Muscle of leg (tissue), 3 donors: ENCODE measurements at regions not wholly inside any gene's neighbourhood (a gene's known extent, or its start where the extent isn't known, plus 50 kb on each side); places are given as distances from the start of the nearest gene placed in this dataset.

Experiments
- DNase-seq: peaks from one replicate; pipeline ENCODE4 v3.0.0; 2013
- H3K27ac ChIP-seq: one replicate; pipeline ENCODE4 v1.5.1; 2013; ENCODE audit warnings: mild to moderate bottlenecking, low read length, control low read depth
- H3K27me3 ChIP-seq: one replicate; pipeline ENCODE4 v1.6.1; 2013; ENCODE audit warnings: low read length; ENCODE audit not compliant: control insufficient read depth, insufficient read depth
- H3K36me3 ChIP-seq: one replicate; pipeline ENCODE4 v1.6.1; 2013; ENCODE audit warnings: low read length; ENCODE audit not compliant: control insufficient read depth, insufficient read depth
- H3K4me1 ChIP-seq: one replicate; pipeline ENCODE4 v1.6.1; 2013; ENCODE audit warnings: low read length; ENCODE audit not compliant: control insufficient read depth, insufficient read depth
- H3K4me3 ChIP-seq: one replicate; pipeline ENCODE4 v1.5.1; 2013; ENCODE audit warnings: low read length, control low read depth
- H3K9me3 ChIP-seq: replicated peaks from 2 replicates; pipeline ENCODE4 v1.6.1; 2013; ENCODE audit warnings: low read depth, low read length; ENCODE audit not compliant: control insufficient read depth
- WGBS: methylation state at CpG from one replicate; pipeline ENCODE4 v1.1.5; 2013; ENCODE audit warnings: missing lambda C conversion rate; ENCODE audit not compliant: insufficient coverage; 5-methylcytosine and 5-hydroxymethylcytosine counted together

GRCh38 chr2:47664817-47665216, 94.0 kb upstream of the KCNK12 start:
- 43% methylated on average over 3 of the region's 7 CpGs for WGBS
- Histone ChIP-seq H3K9me3 (no peaks in the 10 kb centered on the region), H3K27me3 (no peaks in the 10 kb centered on the region), H3K36me3 (no peaks in the 10 kb centered on the region), H3K27ac (no peak overlapping the region), H3K4me1 (no peaks in the 10 kb centered on the region), H3K4me3 (no peak overlapping the region)
- no peak for DNase-seq

DNA sequence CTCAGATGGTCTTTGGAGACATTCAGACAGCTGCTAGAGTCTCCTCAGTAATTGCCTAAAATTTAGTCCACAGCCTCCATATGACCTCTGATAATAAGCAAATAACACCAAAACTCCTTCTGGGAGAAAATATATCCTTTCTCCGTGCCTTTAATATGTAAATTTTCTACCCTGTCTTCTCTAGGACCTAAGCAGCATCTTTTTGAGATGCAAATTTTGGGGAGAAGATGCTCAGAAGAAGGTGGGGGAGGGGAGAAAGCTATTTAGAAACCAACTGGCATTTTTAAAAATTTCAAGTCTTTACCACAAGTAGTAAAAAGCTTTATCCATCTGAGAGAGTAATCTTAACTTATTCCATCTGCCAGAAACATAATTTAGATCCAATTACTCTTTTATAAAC, 91.8 kb upstream of the KCNK12 start:
- Histone ChIP-seq H3K36me3 (no peaks in the 10 kb centered on the region), H3K27ac (no peak overlapping the region), H3K9me3 (no peaks in the 10 kb centered on the region), H3K27me3 (no peaks in the 10 kb centered on the region), H3K4me1 (no peaks in the 10 kb centered on the region), H3K4me3 (no peak overlapping the region)
- no CpG with 5 or more reads among the region's 1 CpG for WGBS
- DNase-seq, result no peak

GRCh38 chr2:47661310-47661709, 90.5 kb upstream of the KCNK12 start:
- no peaks in the 10 kb centered on the region for H3K9me3 ChIP-seq
- no peak overlapping the region for H3K27ac ChIP-seq
- 88% methylated on average over 1 of the region's 6 CpGs for WGBS
- H3K4me3 ChIP-seq, result no peak overlapping the region
- H3K4me1 ChIP-seq, result no peaks in the 10 kb centered on the region
- no peaks in the 10 kb centered on the region for H3K27me3 ChIP-seq
- no peaks in the 10 kb centered on the region for H3K36me3 ChIP-seq
- DNase-seq, result no peak

DNA sequence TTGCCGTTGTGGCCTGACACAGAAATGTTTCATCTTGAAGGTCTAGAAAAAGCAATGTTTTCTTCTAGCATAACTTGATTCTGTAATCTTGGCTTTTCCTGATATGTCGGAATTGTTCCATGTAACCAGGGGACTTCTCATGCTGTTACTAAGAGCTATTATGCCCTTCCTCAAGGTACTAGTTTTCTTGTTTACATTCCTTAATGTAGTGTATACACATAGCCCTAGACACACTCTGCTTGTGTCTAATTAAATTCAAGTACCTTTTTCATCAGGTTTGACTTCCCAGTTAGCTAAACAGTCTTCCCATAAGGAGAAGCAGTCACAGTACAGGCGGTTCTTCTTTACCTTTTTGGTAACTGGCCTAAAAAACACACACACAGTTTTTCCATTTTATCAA, 89.4 kb upstream of the KCNK12 start:
- Histone ChIP-seq H3K4me3 (no peak overlapping the region), H3K4me1 (no peaks in the 10 kb centered on the region), H3K27me3 (no peaks in the 10 kb centered on the region), H3K27ac (no peak overlapping the region), H3K36me3 (no peaks in the 10 kb centered on the region), H3K9me3 (no peaks in the 10 kb centered on the region)
- WGBS, result 80% methylated on average over 1 of the region's 3 CpGs
- no peak for DNase-seq

GRCh38 chr2:47658646-47659320, 88.0 kb upstream of the KCNK12 start:
- H3K27ac ChIP-seq, result no peak overlapping the region
- H3K9me3 ChIP-seq, result no peaks in the 10 kb centered on the region
- H3K4me3 ChIP-seq, result no peak overlapping the region
- peaks cover 9% of the 10 kb centered on the region for H3K4me1 ChIP-seq
- 89% methylated on average over 4 of the region's 9 CpGs for WGBS
- no peaks in the 10 kb centered on the region for H3K36me3 ChIP-seq
- H3K27me3 ChIP-seq, result no peaks in the 10 kb centered on the region
- DNase-seq, result no peak

DNA sequence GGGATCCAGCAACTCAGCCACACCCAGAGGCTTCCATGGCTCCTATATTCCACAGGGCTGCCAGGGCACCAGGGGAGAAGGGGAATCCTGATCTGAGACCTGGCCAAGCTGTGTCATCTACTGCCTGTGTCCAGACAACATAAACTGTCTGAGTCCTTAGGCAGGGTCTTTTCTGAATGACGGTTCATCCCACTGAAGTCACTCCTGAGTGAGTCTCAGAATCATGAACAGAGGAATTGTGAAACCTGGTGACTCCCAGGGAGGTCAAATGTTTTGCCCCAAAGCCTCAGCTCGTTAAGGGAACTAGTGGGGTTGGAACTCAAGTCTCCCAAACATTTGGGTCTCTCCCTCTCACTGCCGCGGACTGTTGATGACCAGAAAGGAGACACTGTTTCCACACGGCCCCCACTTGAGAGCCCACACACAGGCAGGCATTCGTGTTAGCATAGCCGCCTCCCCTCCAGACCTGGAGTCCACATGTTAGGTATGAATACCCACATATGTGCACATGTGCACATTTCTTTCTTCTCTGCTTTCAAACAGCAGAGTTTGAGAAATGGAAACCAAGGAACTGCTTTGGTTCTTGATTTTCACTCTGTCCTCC, 87.2 kb upstream of the KCNK12 start:
- 62% methylated on average over 5 of the region's 7 CpGs for WGBS
- Histone ChIP-seq H3K9me3 (no peaks in the 10 kb centered on the region), H3K27me3 (no peaks in the 10 kb centered on the region)

DNA sequence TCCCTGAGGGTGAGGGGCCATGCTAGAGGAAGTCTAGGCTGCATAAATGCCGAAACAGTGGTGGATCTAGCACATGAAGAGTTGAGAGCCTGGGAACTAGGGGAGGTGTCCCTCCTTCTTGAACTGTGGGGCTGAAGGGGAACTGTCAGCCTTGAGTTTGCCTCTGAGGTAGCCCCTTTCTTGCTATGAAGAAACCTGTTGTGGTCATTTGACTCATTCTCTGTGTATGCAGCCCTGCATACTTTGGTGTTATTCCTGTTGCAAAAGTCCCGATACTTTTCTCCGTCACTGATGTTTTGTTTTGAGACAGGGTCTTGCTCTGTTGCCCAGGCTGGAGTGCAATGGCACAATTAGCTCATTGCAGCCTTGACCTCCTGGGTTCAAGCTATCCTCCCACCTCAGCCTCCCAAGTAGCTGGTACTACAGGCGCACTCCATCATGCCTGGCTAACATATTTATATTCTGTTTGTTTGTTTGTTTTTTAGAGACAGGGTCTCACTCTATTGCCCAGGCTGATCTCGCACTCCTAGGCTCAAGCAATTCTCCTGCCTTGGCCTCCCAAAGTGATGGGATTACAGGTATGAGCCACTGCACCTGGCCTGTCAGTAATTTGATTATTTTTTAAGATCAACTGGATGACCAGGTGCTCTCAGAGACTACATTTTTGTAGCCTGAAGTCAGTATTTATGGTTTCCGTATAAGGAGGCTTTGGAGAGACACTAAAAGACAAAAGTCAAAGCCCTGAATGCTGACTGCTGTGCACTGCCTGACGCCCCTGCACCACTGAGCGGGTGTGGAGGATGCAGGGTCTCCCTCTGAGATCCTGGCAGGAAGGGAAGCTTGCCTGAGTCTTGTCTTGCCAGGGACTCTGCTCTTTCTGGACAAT, 86.2 kb upstream of the KCNK12 start:
- Histone ChIP-seq H3K4me3 (no peak overlapping the region), H3K27me3 (no peaks in the 10 kb centered on the region), H3K36me3 (no peaks in the 10 kb centered on the region), H3K9me3 (no peaks in the 10 kb centered on the region), H3K4me1 (peaks cover 14% of the 10 kb centered on the region), H3K27ac (no peak overlapping the region)
- DNase-seq, result no peak
- WGBS, result 61% methylated on average over 7 of the region's 8 CpGs

More for the DNA sequence above, 87.2 kb upstream of the KCNK12 start:
- no peaks in the 10 kb centered on the region for H3K36me3 ChIP-seq
- H3K27ac ChIP-seq, result no peak overlapping the region
- H3K4me1 ChIP-seq, result peaks cover 12% of the 10 kb centered on the region
- H3K4me3 ChIP-seq, result no peak overlapping the region
- no peak for DNase-seq

GRCh38 chr2:47655563-47655880, 84.7 kb upstream of the KCNK12 start:
- Histone ChIP-seq H3K9me3 (no peaks in the 10 kb centered on the region), H3K27me3 (no peaks in the 10 kb centered on the region), H3K4me3 (no peak overlapping the region), H3K36me3 (no peaks in the 10 kb centered on the region), H3K27ac (no peak overlapping the region), H3K4me1 (peaks cover 14% of the 10 kb centered on the region)
- 86% methylated on average over 1 of the region's 2 CpGs for WGBS
- DNase-seq, result no peak

DNA sequence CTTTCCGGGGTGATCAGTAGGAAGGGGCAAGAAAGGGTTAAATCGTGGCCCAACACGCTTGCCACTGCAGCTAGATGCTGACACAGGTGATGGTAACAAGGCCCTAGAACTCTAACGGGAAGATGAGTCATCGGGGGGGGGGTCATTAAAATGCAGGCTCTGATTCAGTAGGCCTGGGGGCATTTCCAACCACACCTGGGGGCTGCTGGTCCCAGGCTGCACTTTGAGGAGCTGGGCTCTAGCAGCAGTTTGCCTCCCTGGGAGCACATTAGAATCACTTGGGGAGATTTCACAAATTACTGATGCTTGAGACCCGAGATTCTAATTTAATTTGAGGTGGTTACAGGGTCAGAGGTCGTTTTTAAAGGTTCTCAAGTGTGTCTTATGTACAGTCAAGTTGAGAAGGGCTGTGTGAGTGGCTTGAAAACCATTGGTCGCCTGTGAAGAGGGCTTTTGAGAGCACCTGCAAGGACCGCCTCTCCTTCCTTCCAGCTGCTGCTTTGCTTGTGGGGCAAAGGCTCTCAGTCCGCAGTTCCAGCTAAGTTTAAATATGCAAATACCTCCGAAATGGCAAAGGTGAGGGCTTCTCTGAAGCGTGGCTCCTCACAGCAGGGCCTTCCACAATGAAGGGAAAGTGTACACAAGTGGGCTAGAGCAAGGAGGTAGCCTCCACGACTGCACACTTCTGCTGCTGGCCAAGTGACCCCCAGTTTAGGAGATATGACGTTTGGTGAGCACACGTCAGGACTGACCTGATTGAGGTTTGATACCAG, 84.2 kb upstream of the KCNK12 start:
- 39% methylated on average over 10 of the region's 15 CpGs for WGBS
- no peaks in the 10 kb centered on the region for H3K27me3 ChIP-seq
- no peak overlapping the region for H3K27ac ChIP-seq
- peaks cover 14% of the 10 kb centered on the region for H3K4me1 ChIP-seq
- H3K36me3 ChIP-seq, result no peaks in the 10 kb centered on the region
- no peak for DNase-seq
- no peak overlapping the region for H3K4me3 ChIP-seq
- H3K9me3 ChIP-seq, result no peaks in the 10 kb centered on the region
